Activated CD4-positive, alpha-beta T cell treated with anti-CD3 and anti-CD28 coated beads for 4 hours (primary cell): ENCODE measurements at regions not wholly inside any gene's neighbourhood (a gene's known extent, or its start where the extent isn't known, plus 50 kb on each side); places are given as distances from the start of the nearest gene placed in this dataset.
"Not testable (repeated sequence)": the region's sequence is repeated elsewhere in the genome, so short reads cannot be mapped to it uniquely, and the experiment has no call there.

Experiments used
- DNase-seq, 2 donors: peaks; one replicate each; pipeline ENCODE4 v3.0.0-alpha.2; 2020

DNA sequence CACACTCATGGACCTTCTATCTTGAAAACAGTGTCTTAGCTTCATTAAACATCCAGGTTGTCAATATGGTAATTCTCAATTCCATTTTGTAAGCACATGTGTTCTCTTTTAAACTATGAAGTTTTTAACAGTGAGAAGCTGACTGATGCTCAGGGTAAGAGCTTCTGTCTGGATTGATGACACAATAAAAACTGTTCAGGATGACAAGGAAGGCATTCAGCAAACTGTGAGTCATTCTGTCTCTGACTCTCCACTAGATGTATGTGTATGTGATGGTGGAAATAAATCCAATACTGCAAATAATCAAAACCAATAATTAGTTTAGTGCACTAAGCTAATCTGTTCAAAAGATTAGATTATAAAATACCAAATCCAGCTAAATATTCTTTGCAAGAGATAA, 115.3 kb upstream of the ARX start:
- DNase-seq: no peak

DNA sequence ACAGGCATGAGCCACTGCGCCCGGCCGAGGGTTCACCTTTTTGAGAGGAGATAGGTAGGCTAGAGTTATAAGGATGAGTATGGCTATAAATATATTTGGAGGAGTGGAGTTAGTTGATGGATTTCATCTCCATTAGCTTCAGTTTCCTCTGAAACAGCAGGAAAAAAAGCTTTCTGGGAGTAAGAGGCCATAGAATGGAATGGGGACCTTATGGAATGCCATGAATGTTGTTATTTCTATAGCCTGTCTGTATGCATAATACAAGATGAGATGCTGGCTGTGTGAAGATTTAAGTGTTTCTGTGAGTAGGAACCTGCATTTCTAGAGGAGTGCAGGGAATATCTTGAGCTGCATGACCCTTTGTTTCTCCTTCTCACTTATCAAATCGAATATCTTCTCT, 114.9 kb upstream of the ARX start:
- DNase-seq: no peak

DNA sequence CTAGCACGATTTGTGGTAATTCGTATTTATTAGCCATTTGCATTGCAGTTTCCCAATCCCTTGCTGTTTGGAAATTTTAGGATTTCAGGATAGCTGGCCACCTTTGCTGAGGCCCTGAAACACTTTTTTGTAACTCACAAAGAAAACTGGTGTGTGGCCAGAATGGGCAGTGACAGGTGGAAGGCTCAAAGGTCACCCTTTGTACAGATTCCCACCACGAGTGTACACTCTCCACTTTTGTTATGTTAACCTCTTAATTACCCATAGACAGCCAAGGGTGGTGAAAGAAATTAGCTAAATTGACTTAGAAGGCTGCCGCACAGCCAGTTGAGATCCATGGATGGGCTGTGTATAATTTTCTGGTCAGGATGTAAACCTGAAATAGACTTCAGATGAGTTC, 109.7 kb upstream of the ARX start:
- DNase-seq: no peak

DNA sequence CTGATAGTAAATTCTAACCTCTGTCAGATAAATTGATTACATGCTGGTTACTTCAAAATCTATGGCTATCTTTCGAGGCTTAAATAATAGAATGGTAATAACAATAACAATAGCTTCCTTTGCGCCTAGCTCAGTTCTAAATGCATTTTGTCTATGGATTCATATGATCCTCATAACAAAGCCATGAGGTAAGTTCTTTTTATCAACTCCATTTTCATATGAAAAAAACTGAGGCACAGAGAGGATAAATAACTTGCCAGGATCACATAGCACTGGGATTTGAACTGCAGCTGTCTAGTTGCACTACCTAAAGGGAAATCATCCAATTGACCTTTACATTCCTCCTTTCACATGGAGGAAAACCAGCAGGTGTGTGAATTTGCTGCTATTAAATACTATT, 108.6 kb upstream of the ARX start:
- DNase-seq: no peak

DNA sequence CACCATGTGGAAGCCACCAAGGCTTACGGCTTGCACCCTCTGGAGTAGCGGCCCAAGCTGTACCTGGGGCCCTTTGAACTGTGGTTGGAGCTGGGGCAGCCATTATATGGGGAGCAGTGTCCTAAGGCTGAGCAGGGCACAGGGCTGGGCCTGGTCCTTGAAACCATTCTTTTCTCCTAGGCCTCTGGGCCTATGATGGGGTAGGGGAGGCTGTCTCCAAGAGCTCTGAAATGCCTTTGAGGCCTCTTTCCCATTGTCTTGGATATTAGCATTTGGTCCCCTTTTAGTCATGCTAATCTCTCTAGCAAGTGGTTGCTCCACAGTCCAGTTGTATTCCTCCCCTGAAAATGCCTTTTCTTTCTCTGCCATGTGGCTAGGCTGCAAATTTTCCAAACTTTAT, 96.4 kb upstream of the ARX start:
- no peak for DNase-seq

DNA sequence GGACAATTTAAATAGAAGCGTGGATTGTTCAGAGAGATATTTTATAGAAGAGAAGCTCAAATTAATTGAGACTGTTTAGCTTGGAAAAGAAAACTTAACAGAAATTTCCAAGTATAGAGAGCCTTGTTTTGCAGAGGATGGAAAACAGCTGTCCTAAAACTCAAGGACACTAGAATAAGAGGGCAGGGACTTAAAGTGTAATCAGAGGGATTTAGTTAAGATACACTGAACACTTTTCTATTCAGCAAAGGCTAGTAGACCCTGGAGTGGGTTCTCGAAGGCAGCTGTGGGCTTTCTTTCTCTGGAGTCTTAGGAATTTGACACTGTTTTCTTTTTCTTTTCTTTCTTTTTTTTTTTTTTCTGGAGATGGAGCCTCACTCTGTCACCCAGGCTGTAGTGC, 92.7 kb upstream of the ARX start:
- DNase-seq: no peak

DNA sequence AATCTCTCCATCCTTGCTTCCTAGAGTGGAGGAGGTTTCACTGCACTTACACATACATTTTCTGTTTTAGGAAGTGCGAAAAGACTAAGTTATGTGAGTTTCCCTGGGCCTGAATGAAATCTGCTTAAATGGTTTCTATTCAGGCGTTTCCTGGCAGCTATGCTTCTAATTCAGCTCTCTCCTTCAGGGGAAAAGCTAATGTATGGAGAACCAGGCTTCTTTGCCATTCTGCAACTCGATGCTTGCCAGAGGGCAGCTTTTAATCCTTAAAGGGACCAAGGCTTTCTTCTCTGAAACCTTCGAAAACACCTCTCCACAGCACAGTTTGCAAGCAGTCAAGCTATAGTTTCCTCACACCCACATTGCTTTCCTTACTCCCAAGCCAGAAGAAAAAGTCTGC, 89.5 kb upstream of the ARX start:
- DNase-seq: no peak

DNA sequence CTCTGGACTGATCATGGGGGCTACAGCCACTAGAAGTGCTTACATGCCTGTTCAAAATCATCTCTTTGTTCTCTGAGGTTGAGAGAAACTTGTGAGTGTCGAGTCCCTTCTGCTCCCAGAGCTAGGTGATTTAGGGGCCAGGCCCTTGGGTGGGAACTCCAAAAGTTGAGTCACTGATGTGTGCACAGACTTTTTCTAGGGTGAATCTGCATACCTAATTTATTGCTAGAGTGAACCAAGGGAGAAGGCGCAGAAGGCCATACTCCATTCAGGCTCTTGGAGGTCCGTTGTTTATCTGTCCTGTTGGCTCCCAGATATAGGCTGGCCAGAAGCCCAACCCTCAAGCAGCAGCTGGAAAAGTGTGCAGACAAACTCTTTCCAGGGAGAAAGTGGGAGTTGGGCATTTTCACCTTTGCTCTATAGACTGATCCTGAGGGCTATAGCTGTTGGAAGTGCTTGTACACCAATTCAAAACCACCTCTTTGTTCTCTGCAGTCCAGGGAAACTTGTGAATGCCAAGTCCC, 80.8 kb upstream of the ARX start:
- no peak for DNase-seq

DNA sequence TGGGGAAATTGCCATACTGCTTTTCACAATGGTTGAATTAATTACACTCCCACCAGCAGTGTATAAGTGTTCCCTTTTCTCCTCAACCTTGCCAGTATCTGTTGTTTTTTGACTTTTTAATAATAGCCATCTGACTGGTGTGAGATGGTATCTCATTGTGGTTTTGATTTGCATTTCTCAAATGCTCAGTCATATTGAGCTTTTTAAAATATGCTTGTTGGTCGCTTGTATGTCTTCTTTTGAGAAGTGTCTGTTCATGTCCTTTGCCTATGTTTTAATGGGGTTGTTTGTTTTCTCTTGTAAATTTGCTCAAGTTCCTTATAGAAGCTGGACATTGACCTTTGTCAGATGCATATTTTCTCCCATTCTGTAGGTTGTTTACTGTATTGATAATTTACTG, 75.4 kb upstream of the ARX start:
- not testable (repeated sequence) for DNase-seq

DNA sequence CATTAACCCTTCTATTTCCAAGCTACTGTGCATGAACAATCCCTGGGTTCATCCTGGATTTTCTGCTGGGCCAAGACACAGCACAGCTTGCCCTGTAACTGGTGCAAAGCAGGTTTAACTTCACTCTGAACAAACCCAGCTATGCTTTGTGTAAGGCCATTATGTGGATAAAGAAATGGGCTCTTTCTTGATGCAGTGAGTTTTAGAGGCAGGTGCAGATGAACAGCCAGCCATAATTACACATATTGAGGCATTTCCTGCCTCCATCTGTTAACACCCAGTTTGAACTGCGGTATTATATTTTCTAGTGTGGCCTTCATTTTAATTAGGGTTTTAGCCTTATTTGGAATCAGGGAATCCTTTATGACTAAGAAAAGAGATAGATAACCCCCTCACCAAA, 68.7 kb upstream of the ARX start:
- no peak for DNase-seq

DNA sequence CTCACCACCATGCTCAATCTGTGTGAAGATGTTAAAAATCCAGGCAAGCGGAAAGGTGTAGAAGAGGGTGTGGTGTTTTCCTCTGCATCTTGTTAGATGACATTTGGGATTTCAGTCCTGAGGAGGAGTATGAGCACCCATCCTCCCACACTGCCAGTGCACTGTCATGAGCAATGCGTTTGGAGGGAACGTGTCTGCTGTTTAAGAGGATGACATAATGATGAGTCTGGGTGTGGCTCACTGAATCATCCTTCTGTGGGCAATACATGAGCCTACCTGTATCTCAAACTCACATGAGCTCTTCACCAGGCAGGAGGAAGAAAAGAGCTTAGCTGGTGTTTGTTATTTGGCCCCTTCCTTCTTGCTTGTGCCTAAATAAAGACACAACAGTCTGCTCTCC, 67.9 kb upstream of the ARX start:
- DNase-seq: no peak

DNA sequence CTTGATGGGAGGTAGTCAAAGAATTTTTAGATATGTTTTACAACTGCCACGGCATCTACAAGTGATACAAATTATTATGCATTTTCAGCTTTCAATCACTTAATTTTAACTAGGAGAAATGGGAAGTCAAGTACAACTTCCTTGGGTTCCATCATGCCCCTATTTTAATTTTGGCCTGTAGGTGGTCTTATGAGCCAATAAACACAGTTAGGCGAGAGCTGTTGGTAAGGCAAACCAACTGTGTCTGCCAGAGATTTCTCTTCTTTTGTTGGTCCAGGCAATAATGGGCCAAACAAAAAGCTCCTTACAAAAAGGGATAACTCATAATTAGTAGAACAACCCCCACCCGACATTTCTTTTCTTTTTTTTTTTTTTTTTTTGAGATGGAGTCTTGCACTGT, 63.3 kb upstream of the ARX start:
- no peak for DNase-seq

DNA sequence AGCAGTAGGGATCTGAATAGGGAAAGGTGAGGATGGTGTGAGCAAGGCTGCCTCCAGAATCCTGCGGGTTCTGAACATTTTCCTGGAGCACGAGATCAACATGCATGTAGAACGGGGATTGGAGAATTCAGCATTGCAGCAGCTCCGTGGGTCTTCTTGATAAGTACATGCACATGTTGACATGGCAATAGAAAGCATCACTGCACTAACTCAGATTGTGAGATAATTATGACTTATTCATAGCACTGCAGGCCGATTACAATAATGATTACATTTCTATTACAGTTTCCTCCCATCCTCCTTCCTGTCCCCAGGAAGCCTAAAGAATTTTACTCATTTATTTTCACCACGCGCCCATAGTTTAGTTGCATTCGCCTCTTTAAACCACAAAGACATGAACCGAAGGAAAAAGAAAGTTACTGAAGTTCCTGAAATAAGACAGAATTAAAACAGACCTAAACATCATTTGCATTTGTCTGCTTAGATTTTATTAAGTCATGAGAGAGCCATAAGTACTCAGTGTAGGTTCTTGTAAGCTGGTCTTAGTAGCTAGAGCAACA, 61.3 kb upstream of the ARX start:
- DNase-seq: no peak

DNA sequence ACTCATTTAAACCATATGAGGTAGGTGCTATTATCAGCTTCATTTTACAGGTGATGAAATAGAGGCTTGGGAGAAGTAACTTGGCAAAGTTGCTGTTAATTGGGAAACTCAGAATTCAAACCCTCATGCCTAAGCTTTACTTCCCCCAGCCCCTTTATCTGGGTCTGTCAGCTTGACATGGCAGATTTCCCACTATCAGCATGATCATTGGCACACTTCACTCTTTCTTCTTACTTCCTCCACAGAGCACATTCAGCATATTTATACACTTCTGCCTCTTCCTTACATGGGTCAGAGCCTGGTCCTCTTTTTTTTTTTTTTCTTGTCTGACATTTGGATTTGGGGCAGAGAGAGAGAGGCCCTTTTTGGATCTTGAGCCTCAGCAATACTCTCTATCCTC, 56.5 kb upstream of the ARX start:
- DNase-seq: no peak

DNA sequence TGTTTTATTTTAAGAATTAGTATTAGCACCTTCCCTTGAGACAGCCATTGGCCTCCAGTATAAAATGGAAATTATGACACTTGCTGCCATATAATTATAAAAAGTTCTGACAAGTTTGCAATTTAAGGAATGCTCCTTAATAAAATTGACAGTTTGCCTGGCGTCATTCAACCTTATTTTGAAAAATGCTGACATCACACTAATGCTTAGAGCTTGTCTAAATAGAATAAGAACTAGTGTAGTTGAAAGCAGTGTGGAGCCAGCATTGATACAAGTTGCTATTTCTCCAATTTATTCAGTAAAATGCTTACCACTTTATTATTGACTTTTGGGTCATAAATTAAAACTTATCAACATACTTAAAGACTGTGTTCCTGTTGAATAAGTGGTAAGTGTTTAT, 54.3 kb upstream of the ARX start:
- DNase-seq: no peak

DNA sequence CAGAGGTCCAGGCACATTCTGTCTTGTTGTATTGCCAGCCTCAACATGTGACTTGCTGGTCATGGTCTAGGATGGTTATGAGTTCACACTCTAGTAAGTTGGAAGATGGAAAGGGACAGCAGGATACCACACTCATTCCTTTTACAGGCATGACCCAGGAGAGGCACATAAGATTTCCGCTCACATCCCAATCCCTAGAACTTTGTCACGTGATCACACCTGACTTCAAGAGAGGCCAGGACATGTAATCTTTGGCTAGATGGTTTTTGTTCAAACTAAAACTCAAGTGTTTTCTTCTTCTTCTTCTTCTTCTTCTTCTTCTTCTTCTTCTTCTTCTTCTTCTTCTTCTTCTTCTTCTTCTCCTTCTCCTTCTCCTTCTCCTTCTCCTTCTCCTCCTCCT, 53.4 kb upstream of the ARX start:
- DNase-seq: no peak

DNA sequence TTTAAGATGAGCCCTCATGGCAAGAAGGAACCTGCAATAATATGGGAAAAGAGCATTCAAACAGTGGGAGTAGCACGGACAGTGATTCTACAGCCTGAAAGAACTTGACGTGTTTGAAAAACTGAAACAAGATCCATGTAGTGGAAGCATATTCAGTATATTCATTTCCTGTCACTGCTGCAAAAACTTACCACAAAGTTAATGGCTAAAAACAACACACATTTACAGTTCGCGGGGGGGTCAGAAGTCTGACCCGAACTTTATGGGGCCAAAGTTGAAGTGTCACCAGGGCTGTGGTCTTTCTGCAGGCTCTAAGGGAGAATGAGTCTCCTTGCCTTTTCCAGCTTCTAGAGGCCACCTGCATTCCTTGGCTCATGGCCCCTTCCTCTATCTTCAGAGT, 52.6 kb upstream of the ARX start:
- DNase-seq: no peak

DNA sequence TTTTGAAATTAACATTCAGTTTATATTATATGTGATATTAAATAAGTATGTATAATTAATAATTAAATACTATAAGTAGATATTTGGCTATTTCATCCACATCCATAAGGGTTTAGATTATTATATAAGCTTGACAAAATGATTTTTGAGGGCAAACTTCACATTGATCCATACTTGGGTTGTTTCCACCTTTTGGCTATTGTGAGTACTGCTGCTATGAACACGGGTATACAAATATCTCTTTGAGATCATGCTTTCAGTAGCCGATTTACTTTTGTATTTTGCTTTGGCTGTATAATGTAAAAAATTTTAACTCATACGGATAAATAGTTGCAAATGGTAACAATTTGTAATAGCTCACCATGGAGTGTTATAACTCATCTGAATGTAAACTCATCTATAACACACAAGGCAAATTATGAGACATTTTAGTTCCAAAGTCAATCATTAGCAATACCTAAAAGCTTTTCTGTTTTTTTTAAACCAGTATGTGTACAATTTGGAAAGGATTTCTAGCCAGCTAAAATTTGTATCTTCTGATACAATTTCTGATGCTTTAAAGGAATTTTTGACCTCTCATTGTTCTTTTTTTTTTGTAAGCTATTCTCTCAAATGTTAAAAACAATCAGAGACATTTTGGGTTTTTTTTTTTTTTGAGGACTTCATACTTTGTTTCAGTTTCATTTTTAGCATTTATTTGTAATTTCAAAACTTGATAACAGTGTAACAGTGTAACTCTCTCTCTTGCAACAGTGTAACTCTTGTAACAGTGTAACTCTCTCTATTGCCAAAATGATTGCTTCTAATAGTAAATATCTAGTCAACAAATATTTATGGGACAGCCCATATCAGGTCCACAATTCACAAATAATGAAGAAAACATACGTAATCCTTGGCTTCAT, 51.8 kb upstream of the ARX start:
- no peak for DNase-seq

DNA sequence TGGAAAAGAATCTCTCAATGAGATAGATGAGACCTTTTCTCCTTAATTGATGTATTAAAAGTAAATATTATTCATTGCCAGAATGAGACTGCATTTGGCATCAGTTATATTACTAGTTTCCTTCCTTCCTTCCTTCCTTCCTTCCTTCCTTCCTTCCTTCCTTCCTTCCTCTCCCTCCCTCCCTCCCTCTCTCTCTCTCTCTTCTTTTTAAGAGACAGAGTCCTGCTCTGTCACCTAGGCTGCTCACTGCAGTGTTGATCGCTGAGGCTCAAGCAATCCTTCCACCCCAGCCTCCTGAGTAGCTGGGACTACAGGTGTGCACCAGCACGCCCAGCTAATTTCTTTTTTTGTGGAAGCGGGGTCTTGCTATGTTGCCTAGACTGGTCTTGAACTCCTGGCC, 50.4 kb upstream of the ARX start:
- DNase-seq: no peak
